Fibroblast of pulmonary artery (primary cell): ENCODE measurements at regions not wholly inside any gene's neighbourhood (a gene's known extent, or its start where the extent isn't known, plus 50 kb on each side); places are given as distances from the start of the nearest gene placed in this dataset.

Experiments
- DNase-seq: peaks from one replicate; pipeline ENCODE4 v3.0.0-alpha.2; 2010; ENCODE audit warnings: low read depth
- H3K4me3 ChIP-seq: replicated peaks from 2 replicates; pipeline ENCODE4 v1.5.1; 2011; ENCODE audit warnings: low read depth, mild to moderate bottlenecking, control low read depth, low read length, moderate library complexity
- CTCF ChIP-seq: IDR thresholded peaks from 2 replicates; pipeline ENCODE4 v1.5.1; 2011; ENCODE audit warnings: mild to moderate bottlenecking, control low read depth, low read length, inconsistent platforms; ENCODE audit errors: missing control alignments

GRCh38 chr4:32625687-32626337, 1905.6 kb downstream of the PCDH7 start:
- H3K4me3 ChIP-seq = no peak overlapping the region
- DNase-seq = no peak
- no peak for TF ChIP-seq CTCF

GRCh38 chr4:32631831-32632230, 1911.7 kb downstream of the PCDH7 start:
- H3K4me3 ChIP-seq = no peak overlapping the region
- DNase-seq = no peak
- no peak for TF ChIP-seq CTCF

GRCh38 chr4:32633421-32633820, 1913.3 kb downstream of the PCDH7 start:
- DNase-seq = no peak
- no peak overlapping the region for H3K4me3 ChIP-seq
- TF ChIP-seq CTCF = no peak

GRCh38 chr4:32645653-32646052, 1925.5 kb downstream of the PCDH7 start:
- no peak for DNase-seq
- H3K4me3 ChIP-seq = no peak overlapping the region
- no peak for TF ChIP-seq CTCF

- no peak for TF ChIP-seq CTCF
- no peak for DNase-seq
- no peak overlapping the region for H3K4me3 ChIP-seq
Measured at GRCh38 chr4:32658019-32658418, 1937.8 kb downstream of the PCDH7 start.

GRCh38 chr4:32661229-32661628, 1941.1 kb downstream of the PCDH7 start:
- no peak overlapping the region for H3K4me3 ChIP-seq
- TF ChIP-seq CTCF = no peak
- DNase-seq = no peak

GRCh38 chr4:32662803-32663202, 1942.6 kb downstream of the PCDH7 start:
- no peak overlapping the region for H3K4me3 ChIP-seq
- TF ChIP-seq CTCF = no peak
- no peak for DNase-seq
